ENCODE measurements at regions not wholly inside any gene's neighbourhood (a gene's known extent, or its start where the extent isn't known, plus 50 kb on each side); places are given as distances from the start of the nearest gene placed in this dataset.

GRCh38 chr22:33202455-33202854 is 144.3 kb upstream of the SYN3 start:
- Histone ChIP-seq H3K9me3 (ENCODE audit: control insufficient read depth in 4 of 4, low read length in 3 of 4) (no peaks in the 10 kb centered on the region), H3K4me1 (ENCODE audit: control insufficient read depth in 4 of 4, insufficient read depth in 4 of 4, low read length in 3 of 4) (no peaks in the 10 kb centered on the region), H3K27me3 (ENCODE audit: control insufficient read depth in 4 of 4, insufficient read depth in 4 of 4, low read length in 3 of 4) (peaks cover 0 to 6% (median 0%) of the 10 kb centered on the region in 4 donors), H3K9ac (ENCODE audit: low read depth in 1 of 2, low read length in 2 of 2) (no peak overlapping the region), H3K36me3 (ENCODE audit: control insufficient read depth in 4 of 4, insufficient read depth in 3 of 4, low read depth in 1 of 4, low read length in 3 of 4) (no peaks in the 10 kb centered on the region), H3K4me3 (ENCODE audit: low read depth in 1 of 3, low read length in 3 of 3) (no peak overlapping the region), H3K27ac (ENCODE audit: low read depth in 1 of 2, low read length in 2 of 2) (no peak overlapping the region)
- DNase-seq (ENCODE audit: low spot score) = no peak
- 39% methylated on average over 1 of the region's 1 CpG for WGBS
- no peak for TF ChIP-seq NR2F2 (IDR thresholded peaks at IDR 0.05)
- no peak for TF ChIP-seq RXRA (IDR thresholded peaks at IDR 0.05)
- TF ChIP-seq FOXA1 (IDR thresholded peaks at IDR 0.05) = no peak
- no peak for TF ChIP-seq CTCF (IDR thresholded peaks at IDR 0.05; ENCODE audit: low read depth, low read length, missing input control)
- no peak for TF ChIP-seq ZBTB33 (IDR thresholded peaks at IDR 0.05)
- TF ChIP-seq EGR1 (IDR thresholded peaks at IDR 0.05; ENCODE audit: low read depth in 2 of 2) = no peak
- no peak for TF ChIP-seq HNF4G (IDR thresholded peaks at IDR 0.05)
- TF ChIP-seq HNF4A (conservative IDR thresholded peaks at IDR 0.05) = no peak
- no peak for TF ChIP-seq GABPA (IDR thresholded peaks at IDR 0.05 in 1 of 2, conservative IDR thresholded peaks at IDR 0.05 in 1 of 2)
- no peak for TF ChIP-seq RAD21 (IDR thresholded peaks at IDR 0.05)

- no peak for DNase-seq (ENCODE audit: low spot score)
- Histone ChIP-seq H3K4me3 (ENCODE audit: low read depth in 1 of 3, low read length in 3 of 3) (no peak overlapping the region), H3K9me3 (ENCODE audit: control insufficient read depth in 4 of 4, low read length in 3 of 4) (no peaks in the 10 kb centered on the region), H3K9ac (ENCODE audit: low read depth in 1 of 2, low read length in 2 of 2) (no peak overlapping the region), H3K36me3 (ENCODE audit: control insufficient read depth in 4 of 4, insufficient read depth in 3 of 4, low read depth in 1 of 4, low read length in 3 of 4) (no peaks in the 10 kb centered on the region), H3K27ac (ENCODE audit: low read depth in 1 of 2, low read length in 2 of 2) (no peak overlapping the region), H3K27me3 (ENCODE audit: control insufficient read depth in 4 of 4, insufficient read depth in 4 of 4, low read length in 3 of 4) (no peaks in the 10 kb centered on the region), H3K4me1 (ENCODE audit: control insufficient read depth in 4 of 4, insufficient read depth in 4 of 4, low read length in 3 of 4) (no peaks in the 10 kb centered on the region)
- TF ChIP-seq FOXA2 (IDR thresholded peaks at IDR 0.05) = no peak
- no peak for TF ChIP-seq CTCF (IDR thresholded peaks at IDR 0.05; ENCODE audit: low read depth, low read length, missing input control)
- no peak for TF ChIP-seq SP1 (IDR thresholded peaks at IDR 0.05)
- no peak for TF ChIP-seq HNF4G (IDR thresholded peaks at IDR 0.05)
- no peak for TF ChIP-seq GABPA (IDR thresholded peaks at IDR 0.05 in 1 of 2, conservative IDR thresholded peaks at IDR 0.05 in 1 of 2)
- TF ChIP-seq ATF3 (IDR thresholded peaks at IDR 0.05) = no peak
- no peak for TF ChIP-seq MAX (IDR thresholded peaks at IDR 0.05)
- no peak for TF ChIP-seq ZBTB33 (IDR thresholded peaks at IDR 0.05)
- TF ChIP-seq REST (IDR thresholded peaks at IDR 0.05) = no peak
- WGBS = 79% methylated on average over 3 of the region's 3 CpGs
Measured at GRCh38 chr22:33194529-33195077, 136.4 kb upstream of the SYN3 start.
